Esophagus squamous epithelium (tissue), 4 donors: ENCODE measurements at regions not wholly inside any gene's neighbourhood (a gene's known extent, or its start where the extent isn't known, plus 50 kb on each side); places are given as distances from the start of the nearest gene placed in this dataset.

Source experiments
- CTCF ChIP-seq, 6 experiments: fragments of 450-650 bp in 4 of 6; fragments of 200-600 bp in 2 of 6; sonication (generic) in 2 of 6; IDR thresholded peaks; one replicate each; pipeline ENCODE4 v1.5.1; 2016 to 2019; ENCODE audit warnings: antibody characterized with exemption in 6 of 6, mild to moderate bottlenecking in 4 of 6, moderate library complexity in 4 of 6
- POLR2A ChIP-seq, 4 donors: fragments of 450-650 bp; IDR thresholded peaks; one replicate each; pipeline ENCODE4 v1.6.1; 2017; ENCODE audit warnings: antibody characterized with exemption in 4 of 4, mild to moderate bottlenecking in 4 of 4, moderate library complexity in 3 of 4

GRCh38 chrX:140912606-140913005 is 89.8 kb upstream of the SPANXB1 start:
- TF ChIP-seq CTCF (IDR thresholded peaks at IDR 0.05) (no peak), POLR2A (IDR thresholded peaks at IDR 0.05) (no peak)
